Cardiac fibroblast (primary cell): ENCODE measurements at regions not wholly inside any gene's neighbourhood (a gene's known extent, or its start where the extent isn't known, plus 50 kb on each side); places are given as distances from the start of the nearest gene placed in this dataset.

Source experiments
- DNase-seq, 2 donors: peaks; one replicate each; pipeline versions ENCODE4 v3.0.0 to v3.0.0-alpha.2; 2010; ENCODE audit warnings: low read depth in 2 of 2
- H3K4me3 ChIP-seq, 2 donors: replicated peaks in 1 of 2; 1 replicate in 1 of 2; 2 replicates in 1 of 2; pipeline ENCODE4 v1.5.1; 2011; ENCODE audit warnings: low read depth in 2 of 2, low read length in 2 of 2, mild to moderate bottlenecking in 2 of 2, moderate library complexity in 1 of 2
- TF ChIP-seq, protein P1 (sequence below): IDR thresholded peaks from one replicate; pipeline ENCODE4 v1.5.1; 2011; ENCODE audit warnings: low read depth, mild to moderate bottlenecking, low read length, inconsistent platforms

GRCh38 chr6:2447931-2448330 lies 202.5 kb upstream of the GMDS start:
- TF ChIP-seq, protein P1, sequence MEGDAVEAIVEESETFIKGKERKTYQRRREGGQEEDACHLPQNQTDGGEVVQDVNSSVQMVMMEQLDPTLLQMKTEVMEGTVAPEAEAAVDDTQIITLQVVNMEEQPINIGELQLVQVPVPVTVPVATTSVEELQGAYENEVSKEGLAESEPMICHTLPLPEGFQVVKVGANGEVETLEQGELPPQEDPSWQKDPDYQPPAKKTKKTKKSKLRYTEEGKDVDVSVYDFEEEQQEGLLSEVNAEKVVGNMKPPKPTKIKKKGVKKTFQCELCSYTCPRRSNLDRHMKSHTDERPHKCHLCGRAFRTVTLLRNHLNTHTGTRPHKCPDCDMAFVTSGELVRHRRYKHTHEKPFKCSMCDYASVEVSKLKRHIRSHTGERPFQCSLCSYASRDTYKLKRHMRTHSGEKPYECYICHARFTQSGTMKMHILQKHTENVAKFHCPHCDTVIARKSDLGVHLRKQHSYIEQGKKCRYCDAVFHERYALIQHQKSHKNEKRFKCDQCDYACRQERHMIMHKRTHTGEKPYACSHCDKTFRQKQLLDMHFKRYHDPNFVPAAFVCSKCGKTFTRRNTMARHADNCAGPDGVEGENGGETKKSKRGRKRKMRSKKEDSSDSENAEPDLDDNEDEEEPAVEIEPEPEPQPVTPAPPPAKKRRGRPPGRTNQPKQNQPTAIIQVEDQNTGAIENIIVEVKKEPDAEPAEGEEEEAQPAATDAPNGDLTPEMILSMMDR: no peak
- no peak overlapping the region for H3K4me3 ChIP-seq
- peak; percentile 10 to 12 for DNase-seq

DNA sequence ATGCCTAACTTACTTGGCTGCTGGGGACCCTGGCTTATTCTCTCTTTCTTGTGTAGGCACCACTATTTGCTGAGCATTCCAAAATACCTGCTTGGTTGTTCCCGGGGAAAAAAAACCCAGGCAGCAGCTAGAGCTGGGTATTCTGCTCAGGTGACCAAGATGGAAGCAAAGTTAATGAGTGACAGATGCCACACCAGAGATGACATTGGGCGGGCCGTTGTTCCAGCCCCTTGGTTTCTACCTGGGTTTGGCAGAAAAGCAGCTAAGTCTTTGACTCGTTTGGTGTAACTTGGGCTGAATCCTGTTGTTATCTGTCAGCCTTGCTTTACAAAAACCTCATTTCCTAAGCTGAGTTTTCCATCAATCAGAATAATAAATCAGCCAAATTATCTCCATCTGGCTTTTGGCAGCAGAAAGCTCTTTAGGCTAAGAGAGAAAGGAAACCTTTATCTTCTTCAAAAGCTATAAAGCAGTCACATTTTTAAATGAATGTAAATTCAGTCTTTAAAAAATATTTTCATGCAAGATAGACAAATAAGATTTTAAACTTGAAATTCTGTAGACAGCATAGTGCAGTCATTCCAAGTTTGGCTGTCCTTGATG lies 202.0 kb upstream of the GMDS start:
- no peak for DNase-seq
- TF ChIP-seq, protein P1: no peak
- H3K4me3 ChIP-seq: no peak overlapping the region

- DNase-seq: peak in 1 of 2 donors; percentile 12
- TF ChIP-seq, protein P1: no peak
- no peak overlapping the region for H3K4me3 ChIP-seq
Observed at GRCh38 chr6:2441601-2442475, 196.4 kb upstream of the GMDS start.

GRCh38 chr6:2440516-2440915 lies 195.1 kb upstream of the GMDS start:
- no peak overlapping the region for H3K4me3 ChIP-seq
- no peak for DNase-seq
- TF ChIP-seq, protein P1: no peak

GRCh38 chr6:2439632-2440031 lies 194.2 kb upstream of the GMDS start:
- no peak overlapping the region for H3K4me3 ChIP-seq
- DNase-seq: no peak
- TF ChIP-seq, protein P1: no peak

GRCh38 chr6:2439082-2439481 lies 193.7 kb upstream of the GMDS start:
- no peak for DNase-seq
- TF ChIP-seq, protein P1: no peak
- no peak overlapping the region for H3K4me3 ChIP-seq
